A172 (cell line): ENCODE measurements at regions not wholly inside any gene's neighbourhood (a gene's known extent, or its start where the extent isn't known, plus 50 kb on each side); places are given as distances from the start of the nearest gene placed in this dataset.
A peak's percentile ranks its signal among the peaks of the same experiment; 100 is the strongest.

Source experiments
- DNase-seq: peaks from one replicate; pipeline ENCODE4 v3.0.0-alpha.2; 2015; ENCODE audit warnings: low spot score

- no peak for DNase-seq
Observed at GRCh38 chr3:107899990-107900651, 190.7 kb downstream of the CD47 start.

- no peak for DNase-seq
Observed at GRCh38 chr3:107897471-107898061, 193.3 kb downstream of the CD47 start.

- no peak for DNase-seq
Observed at GRCh38 chr3:107894998-107895397, 195.8 kb downstream of the CD47 start.

GRCh38 chr3:107892955-107893624 lies 197.7 kb downstream of the CD47 start:
- no peak for DNase-seq

GRCh38 chr3:107884719-107885460 lies 205.9 kb downstream of the CD47 start:
- peak; percentile 68 for DNase-seq

- DNase-seq: no peak
Observed at GRCh38 chr3:107884028-107884427, 206.8 kb downstream of the CD47 start.

GRCh38 chr3:107882881-107883280 lies 207.9 kb downstream of the CD47 start:
- DNase-seq: no peak

GRCh38 chr3:107882261-107882660 lies 208.6 kb downstream of the CD47 start:
- no peak for DNase-seq

- no peak for DNase-seq
Observed at GRCh38 chr3:107881509-107881908, 209.3 kb downstream of the CD47 start.

- no peak for DNase-seq
Observed at GRCh38 chr3:107880702-107881101, 210.1 kb downstream of the CD47 start.

GRCh38 chr3:107877936-107878335 lies 212.9 kb downstream of the CD47 start:
- DNase-seq: no peak

- no peak for DNase-seq
Observed at GRCh38 chr3:107870943-107871638, 219.7 kb downstream of the CD47 start.

GRCh38 chr3:107870096-107870495 lies 220.7 kb downstream of the CD47 start:
- no peak for DNase-seq

- no peak for DNase-seq
Observed at GRCh38 chr3:107868449-107868848, 222.4 kb downstream of the CD47 start.

- no peak for DNase-seq
Observed at GRCh38 chr3:107861904-107862303, 228.9 kb downstream of the CD47 start.

- no peak for DNase-seq
Observed at GRCh38 chr3:107861422-107861821, 229.4 kb downstream of the CD47 start.
